Astrocyte of the spinal cord (primary cell): ENCODE measurements at regions not wholly inside any gene's neighbourhood (a gene's known extent, or its start where the extent isn't known, plus 50 kb on each side); places are given as distances from the start of the nearest gene placed in this dataset.

Experiments used
- DNase-seq: peaks from one replicate; pipeline ENCODE4 v3.0.0; 2011; ENCODE audit warnings: low read depth, low spot score
- H3K4me3 ChIP-seq: 2 replicates; pipeline ENCODE4 v1.5.1; 2011; ENCODE audit warnings: low read depth, mild to moderate bottlenecking, low read length, moderate library complexity
- in situ Hi-C: cut with HindIII; loops from 2 replicates; pipeline ENCODE4 v1.10.0; 2017; ENCODE audit warnings: low sequenced_read_pairs
- TF ChIP-seq, protein P1 (sequence below): IDR thresholded peaks from 2 replicates; pipeline ENCODE4 v1.5.1; 2012; ENCODE audit warnings: low read depth, mild to moderate bottlenecking, low read length, inconsistent platforms

DNA sequence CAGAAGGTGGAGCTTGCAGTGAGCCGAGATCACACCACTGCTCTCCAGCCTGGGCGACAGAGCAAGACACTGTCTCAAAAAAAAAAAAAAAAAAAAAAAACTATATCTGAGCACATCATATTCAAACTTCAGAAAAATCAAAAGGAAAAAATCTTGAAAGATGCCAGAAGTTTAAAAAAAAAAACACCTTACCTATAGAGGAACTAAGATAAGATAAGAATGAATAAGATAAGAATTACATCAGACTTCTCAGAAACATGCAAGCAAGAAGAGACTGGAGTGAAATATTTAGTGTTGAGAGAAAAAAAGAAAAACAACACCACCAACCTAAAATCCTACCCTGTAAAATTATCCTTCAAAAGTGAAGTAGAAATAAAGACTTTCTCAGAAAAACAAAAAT, 116.8 kb upstream of the ARID1B start:
- in situ Hi-C loops, result no loop called here
- DNase-seq, result no peak
- H3K4me3 ChIP-seq, result no peak overlapping the region
- TF ChIP-seq, protein P1, sequence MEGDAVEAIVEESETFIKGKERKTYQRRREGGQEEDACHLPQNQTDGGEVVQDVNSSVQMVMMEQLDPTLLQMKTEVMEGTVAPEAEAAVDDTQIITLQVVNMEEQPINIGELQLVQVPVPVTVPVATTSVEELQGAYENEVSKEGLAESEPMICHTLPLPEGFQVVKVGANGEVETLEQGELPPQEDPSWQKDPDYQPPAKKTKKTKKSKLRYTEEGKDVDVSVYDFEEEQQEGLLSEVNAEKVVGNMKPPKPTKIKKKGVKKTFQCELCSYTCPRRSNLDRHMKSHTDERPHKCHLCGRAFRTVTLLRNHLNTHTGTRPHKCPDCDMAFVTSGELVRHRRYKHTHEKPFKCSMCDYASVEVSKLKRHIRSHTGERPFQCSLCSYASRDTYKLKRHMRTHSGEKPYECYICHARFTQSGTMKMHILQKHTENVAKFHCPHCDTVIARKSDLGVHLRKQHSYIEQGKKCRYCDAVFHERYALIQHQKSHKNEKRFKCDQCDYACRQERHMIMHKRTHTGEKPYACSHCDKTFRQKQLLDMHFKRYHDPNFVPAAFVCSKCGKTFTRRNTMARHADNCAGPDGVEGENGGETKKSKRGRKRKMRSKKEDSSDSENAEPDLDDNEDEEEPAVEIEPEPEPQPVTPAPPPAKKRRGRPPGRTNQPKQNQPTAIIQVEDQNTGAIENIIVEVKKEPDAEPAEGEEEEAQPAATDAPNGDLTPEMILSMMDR, result no peak

DNA sequence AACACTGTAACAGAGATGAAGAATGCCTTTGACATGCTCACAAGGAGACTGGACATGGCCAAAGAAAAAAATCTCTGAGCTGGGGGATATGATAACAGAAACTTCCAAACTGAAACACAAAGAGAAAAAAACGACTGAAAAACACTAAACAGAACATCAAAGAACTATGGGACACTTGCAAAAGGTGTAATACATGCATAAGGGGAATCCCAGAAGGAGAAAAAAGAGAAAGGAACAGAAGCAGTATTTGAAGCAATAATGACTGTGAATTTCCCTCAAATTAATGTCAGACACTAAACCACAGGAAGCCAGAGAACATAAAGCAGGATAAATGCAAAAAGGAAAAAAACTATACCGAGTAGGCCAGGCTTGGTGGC, 117.4 kb upstream of the ARID1B start:
- in situ Hi-C loops, result no loop called here
- TF ChIP-seq, protein P1, result no peak
- no peak for DNase-seq
- no peak overlapping the region for H3K4me3 ChIP-seq

DNA sequence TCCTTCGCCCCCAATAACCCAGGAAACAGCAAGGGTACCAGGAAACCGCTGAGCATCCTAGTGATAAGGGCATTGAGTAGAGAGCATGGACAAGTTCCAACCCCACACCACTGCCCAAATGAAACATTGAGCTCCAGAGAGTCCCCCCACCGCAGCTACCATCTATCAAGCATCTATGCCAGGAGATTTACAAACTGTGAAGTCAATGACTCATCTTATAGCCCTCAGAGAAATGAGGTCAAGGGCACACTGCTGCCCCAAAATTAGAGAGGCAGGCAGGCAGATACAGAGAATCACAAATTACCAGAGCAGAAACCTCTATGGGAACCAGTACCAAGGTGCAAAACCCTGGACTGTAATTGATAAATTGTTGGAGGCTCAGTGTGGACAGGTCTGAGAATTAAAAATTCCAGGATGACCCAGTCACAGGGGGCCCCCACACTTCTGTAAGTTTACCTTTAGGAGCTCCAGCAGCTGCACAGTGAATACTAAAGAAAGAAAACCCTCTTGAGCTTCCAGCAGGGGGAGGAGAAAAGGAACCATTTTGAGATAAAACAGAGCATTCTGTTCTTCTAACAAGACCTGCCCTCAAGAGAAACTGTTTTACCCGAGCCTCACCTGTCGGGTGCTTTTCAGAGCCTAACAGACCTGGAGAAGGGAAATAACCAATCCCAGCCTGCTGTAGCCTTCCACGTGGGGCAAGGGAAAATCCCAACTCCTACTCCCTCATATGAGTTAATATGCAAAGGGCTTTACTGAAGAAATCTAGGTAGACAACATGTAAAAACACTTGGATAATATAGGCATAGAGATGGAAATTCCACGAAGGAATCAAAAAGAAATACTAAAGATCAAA, 118.0 kb upstream of the ARID1B start:
- TF ChIP-seq, protein P1, result no peak
- H3K4me3 ChIP-seq, result no peak overlapping the region
- no peak for DNase-seq
- in situ Hi-C loops, result no loop called here

DNA sequence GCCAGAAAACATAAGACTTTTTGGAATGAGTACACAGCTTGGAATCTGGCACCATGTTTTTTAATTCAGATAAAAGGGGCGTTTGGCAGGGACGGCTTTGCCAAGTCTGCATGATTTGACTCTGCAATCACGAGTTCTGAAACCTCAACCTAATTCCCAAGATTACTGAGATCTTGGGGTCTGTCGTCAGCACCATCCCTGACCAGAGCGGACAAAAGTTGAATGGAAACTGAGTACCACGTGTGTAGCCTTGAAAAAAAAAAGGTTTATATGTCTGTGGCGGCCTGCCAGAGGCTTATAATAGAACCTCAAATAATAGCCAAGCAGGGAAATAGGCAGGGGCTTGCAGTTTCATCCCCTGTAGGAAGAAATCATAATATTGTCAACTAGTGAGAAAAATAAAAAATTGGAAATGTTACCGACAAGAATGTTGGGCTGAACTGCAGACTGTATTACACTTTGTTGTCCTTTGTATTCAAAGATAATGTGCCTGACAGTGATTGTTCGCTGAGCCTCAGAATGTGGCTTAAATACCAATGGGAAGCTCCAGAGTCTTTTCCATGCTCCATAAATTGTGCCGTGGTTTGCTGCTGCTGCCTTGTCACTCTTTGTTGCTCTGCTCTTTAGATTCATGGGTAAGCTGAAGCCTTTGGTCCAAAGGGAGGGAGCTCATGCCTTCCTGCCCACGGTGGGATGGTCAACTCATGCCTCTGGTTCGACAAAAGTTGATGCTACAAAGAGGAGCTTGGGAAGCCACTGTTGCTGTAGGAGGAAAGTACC, 118.8 kb upstream of the ARID1B start:
- in situ Hi-C loops, result no loop called here
- peak; percentile 88 for DNase-seq
- TF ChIP-seq, protein P1, result no peak
- no peak overlapping the region for H3K4me3 ChIP-seq

DNA sequence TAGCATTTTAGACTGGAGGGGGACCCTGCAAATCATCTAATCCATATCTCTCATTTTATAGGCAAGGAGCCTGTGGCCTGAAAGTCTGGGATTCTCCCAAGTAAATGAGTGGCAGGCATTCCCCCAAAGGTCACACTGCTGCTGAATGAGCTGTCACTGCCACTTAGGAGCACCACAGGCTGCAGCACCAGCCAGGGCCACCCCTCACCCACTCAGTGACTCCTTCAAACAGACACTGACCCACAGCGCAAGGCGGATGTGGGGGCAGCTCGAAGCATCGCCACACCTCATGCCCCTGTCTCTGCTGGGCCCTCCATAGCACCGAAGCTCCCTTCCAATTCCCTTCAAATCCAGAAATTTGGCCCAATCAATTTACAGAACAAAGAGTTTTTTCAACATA, 119.9 kb upstream of the ARID1B start:
- no peak overlapping the region for H3K4me3 ChIP-seq
- TF ChIP-seq, protein P1, result no peak
- no peak for DNase-seq
- in situ Hi-C loops, result no loop called here

DNA sequence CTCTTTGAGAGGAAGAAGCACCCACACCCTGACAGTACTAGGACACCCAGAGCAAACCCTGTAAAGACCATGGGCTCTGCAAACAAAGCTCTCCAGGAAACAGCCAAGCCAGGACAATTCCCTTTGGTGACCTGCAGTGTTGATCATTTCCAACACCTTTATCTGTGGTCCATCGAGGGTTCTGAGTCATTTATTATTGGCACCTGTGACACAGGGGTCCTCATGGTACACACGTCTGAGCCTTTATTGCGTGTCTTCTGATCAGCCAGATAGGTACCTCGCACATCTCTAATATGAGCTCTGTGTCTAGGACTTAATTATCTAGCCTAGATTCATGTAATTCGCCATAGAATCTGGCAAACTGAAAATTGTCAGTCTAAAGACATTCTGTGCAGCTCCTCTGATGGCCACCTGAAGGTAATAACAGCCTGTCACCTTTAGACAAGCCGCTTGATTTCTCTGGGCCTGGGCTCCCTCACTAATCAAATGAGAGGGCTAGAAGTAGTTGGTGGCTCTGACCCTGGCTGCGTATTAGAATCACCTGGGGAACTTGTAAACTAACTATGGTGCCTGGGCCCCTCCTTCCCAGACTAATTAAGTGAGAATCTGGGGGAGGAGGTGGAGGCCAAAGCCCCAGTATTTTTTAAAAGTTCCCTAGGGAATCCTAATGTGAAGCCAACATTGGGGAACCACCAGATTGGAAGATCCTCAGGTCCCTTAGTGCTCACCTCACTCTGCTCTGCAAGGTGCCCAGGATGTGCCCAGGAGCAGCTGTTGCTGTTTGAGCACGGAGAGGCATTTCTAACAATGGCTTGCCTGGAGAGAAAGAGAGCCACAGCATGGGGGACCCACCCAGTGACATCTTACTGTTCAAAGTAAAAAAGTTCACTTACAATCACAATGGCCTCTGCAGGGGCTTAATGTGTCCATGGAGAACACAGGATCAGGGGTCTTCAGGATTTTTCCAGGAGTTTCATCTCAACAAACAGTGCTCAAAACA, 122.0 kb upstream of the ARID1B start:
- in situ Hi-C loops, result no loop called here
- no peak for DNase-seq
- TF ChIP-seq, protein P1, result no peak
- H3K4me3 ChIP-seq, result no peak overlapping the region
